GM18909 (cell line): ENCODE measurements at regions not wholly inside any gene's neighbourhood (a gene's known extent, or its start where the extent isn't known, plus 50 kb on each side); places are given as distances from the start of the nearest gene placed in this dataset.

ENCODE experiments used
- ATAC-seq: cut with Tn5 transposase; IDR thresholded peaks from one replicate; pipeline ENCODE4 v1.9.1; 2021; ENCODE audit warnings: mild to moderate bottlenecking; ENCODE audit not compliant: unreplicated experiment, poor library complexity

DNA sequence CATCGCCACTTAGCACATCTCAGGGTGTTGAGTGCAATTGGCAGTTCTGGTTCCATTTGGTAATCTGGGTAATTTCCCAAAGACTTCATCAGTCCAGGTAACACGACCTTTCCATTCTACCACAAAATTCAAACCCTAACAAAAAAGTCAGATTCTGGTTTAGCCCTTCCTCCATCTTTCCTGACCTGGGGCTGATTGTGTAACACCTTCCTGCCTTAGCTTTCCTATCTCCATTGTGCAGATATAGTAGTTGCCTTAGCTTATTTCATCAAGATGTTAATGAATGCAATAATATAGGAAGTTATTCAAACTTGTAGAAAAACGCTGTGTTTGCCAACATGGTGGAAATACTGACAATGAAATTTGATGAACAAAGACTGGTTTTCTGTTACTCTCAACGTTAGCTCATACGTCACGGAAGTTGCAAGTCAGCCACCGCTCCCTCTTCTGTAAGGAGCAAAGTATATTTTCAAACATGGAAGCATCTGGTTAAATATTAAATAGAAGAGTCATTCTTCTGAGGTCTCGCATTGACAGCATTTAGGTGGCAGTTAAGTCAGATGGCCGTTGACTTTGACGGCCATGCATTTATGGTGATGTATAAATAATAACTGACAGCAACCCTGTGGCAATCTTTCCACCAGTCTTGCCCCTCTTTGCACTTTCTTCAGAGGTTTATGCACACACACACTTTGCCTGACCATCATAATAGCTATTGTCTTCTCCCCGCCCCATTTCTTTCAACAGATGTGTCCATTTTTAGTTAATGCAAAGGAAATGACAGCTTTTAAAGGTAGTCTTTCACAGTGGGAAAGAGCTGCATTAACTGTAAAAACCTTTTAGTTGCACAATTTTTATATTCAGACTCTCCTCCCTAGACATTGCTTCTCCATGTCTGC lies 205.1 kb upstream of the BMPER start:
- ATAC-seq = no peak

DNA sequence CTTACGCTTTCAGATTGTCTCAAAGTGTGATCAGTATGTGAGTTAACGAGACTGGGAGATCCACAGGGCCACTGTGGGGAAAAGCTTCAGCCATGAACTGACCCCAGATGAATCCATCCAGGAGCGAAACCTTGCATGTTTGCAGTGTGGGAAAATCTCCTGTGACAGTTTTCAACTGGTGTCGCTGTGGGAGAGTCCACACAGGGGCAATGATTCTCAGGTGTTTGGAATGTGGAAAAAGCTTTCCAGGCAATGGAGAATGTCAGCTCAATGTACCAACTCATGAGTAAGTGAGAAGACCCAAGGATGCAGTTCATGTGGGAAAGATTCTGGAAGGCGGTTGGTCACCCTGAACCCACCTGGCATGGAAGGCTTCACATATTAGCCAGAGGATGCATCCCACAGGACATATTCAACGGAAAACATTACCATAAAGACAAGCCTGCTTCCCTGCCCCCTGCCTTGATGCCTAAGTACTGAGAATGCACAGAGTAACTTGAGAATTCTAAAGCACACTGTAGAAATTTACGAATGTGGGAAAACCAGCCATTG lies 204.1 kb upstream of the BMPER start:
- no peak for ATAC-seq

DNA sequence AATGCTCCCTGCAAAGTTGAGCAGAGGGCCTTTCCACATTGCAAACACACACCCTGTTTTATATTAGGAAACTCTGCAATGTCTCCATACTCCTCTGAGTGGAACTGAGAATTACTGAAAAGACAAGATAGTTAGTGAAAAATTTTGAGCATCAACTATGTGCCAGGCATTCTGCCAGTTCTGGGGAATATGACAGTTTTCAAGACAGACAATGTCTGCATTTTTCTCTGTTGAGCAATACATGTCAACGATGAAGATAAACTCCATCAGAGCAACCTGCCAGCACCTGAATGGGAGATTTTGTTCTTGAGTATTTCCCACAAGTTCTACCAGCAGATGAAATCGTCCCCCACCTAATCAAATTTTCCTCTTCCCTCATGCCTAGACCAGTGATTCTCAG lies 203.4 kb upstream of the BMPER start:
- no peak for ATAC-seq

DNA sequence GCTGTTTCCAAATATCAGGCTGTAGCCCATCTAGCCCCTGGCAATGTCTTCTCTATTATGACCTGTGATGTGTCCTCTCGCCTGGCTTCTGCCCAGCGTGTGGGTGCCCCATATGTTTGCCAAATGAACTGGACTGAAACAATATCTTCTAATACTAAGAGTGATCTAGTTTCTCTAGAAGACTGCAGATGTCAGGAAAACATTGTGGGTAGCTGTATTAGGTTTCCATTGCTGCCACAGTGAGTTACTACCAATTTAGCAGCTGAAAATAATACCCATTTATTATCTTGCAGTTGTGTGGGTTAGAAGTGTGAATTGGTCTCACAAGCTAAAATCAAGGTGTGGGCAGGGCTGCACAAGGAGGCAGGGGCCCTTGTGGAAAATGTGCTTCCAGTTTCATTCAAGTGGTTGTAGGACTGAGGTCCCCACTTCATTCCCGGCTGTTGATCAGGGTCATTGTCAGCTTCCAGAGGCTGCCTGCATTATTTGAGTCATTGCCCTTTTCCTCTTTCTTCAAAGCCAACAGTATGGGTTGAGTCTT lies 202.8 kb upstream of the BMPER start:
- ATAC-seq = no peak

DNA sequence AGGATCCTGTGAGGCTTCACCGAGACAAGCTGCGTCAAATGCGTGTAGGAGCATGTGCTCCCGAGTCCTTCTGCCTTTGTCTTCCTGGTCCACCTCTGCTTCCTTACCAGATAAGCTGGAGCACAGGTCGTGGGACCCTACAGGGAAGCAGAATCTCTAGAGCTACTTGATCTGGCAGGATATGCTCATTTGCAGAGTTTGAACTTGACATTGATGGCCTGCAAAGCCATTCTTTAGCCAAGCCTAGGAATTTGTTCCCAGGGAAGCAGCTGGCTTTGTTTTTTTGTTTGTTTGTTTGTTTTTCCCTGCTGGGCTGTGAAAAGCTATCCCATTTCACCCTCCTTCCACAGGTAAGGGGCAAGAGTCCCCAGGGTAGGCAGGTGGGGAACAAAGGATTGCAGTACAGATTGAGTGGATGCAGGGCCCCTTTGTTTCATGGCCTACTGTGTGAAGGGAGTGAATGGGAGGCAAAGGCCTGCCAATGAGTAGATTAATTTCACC lies 200.0 kb upstream of the BMPER start:
- no peak for ATAC-seq

DNA sequence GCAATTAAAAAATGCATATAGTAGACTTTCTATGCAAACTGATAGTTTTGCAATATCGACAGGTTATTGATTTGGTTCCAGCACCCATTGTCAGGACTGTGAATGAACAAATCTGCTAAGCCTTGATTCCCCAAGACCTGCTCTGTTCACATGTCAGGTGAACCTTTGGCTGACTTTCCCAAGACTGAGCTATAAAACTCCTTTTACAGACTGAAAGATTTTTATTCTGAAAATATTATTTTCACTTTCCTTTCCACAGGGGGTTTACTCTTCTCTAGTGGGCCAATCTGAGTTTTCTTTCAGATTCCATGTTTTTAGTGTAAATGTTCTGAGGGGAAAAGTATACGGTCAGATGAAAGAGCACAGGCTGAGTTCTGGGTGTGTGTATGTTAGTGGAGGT lies 199.2 kb upstream of the BMPER start:
- no peak for ATAC-seq

DNA sequence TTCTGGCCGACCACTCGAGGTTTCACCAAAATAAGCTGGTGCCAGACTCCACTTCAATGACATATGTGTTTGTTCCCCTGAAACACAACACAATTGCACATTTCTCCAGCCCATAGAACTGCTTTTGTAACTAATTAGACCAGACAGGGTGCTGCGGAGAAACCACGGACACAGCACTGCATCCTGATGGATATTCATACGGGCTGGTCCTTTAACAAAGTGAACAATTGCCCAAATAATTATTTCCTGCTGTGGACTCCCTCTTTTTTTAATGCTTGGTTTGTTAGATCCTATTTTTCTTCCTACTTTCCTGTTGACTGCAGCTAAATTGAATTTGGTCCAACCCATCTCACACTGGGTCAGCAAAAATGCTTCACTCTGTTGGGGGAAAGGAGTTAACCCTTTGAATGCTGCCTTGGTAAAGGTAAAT lies 198.6 kb upstream of the BMPER start:
- no peak for ATAC-seq

DNA sequence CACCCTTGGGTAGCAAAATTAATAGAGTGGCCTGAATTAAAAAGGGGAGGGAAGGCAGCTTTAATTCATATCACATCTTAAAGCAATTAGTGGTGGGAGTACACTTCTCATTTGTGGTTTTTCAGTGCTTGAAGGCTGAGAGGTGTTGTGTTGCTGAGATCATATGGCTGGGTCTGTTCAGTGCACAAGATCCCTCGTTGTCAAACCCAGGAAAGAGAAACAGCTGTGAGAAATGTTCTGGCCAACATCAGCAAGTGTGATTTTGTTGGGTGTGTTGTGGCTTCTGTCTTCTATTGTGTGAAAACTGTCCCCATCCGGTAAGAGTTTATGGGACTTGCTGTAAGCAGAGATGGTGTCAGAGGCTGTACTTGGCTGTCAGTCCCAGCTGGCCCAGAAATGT lies 197.9 kb upstream of the BMPER start:
- no peak for ATAC-seq

DNA sequence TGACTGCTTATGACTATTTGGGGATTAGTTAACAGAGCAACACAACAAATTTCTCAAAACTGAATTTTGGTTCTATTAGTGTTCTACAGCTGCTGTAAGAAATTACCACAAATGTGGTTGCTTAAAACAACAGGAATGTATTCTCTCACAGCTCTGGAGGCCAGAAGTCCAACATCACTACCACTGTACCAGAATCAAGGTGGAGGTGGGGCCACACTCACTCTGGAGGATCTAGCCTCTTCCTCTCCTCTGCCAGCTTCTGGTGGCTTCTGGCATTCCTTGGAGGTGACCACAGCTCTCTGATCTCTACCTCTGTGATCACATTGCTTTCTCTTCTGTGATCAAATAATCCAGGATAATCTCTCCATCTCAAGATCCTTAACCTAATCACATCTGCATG lies 194.7 kb upstream of the BMPER start:
- no peak for ATAC-seq

DNA sequence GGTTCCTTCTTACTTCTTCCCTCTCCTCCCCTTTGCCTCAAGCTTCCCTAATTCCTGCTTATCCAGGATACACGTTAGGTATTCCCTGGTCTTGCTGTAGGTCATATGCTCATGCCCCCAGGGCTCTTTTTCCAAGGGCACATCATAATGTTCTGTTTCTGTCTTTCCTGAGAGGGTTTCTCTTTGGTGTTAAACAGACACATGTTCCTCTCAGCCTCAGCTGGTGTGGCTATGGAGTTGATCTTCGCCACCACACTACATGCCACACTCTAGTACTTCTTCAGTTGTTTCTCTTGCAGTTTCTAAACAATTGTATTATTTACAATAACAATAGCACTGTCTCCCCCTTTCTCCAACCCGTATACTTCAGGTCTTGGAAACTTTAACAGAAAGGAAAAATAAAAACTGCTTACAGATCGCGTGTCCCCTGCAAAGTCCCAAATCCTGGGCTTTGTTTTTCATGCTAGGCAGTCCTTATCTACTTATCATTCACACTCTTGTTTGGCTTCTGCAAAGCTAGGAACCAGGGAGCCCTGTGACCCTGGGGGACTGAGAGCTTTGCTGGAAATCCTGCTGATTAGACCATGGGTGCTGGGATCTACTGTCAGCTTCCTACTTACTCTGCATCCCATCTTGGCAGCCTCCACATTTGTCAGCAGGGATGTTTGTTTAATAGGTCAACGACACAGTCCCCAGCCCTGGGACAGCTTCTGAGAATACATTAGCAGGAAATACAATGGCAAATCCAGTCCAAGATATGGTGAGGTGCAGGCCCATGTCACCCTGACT lies 193.9 kb upstream of the BMPER start:
- ATAC-seq = no peak

DNA sequence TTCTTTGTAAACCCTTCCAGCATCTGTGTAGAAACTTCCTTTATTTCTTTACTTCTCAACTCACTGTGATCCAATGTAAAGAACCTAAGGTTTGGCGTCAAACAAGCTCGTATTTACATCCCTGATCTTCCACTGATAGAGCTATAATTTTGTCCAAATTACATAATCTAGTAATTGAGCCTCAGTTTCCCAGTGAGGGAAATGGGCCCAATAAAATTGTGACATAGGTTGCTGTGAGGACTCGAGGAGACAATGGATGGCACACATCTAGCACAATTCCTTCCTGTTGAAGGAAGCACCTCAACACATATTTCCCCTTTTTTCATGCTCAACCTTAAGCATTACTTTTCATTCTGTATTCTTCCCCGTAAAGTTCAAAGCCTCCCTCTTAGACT lies 193.3 kb upstream of the BMPER start:
- no peak for ATAC-seq

DNA sequence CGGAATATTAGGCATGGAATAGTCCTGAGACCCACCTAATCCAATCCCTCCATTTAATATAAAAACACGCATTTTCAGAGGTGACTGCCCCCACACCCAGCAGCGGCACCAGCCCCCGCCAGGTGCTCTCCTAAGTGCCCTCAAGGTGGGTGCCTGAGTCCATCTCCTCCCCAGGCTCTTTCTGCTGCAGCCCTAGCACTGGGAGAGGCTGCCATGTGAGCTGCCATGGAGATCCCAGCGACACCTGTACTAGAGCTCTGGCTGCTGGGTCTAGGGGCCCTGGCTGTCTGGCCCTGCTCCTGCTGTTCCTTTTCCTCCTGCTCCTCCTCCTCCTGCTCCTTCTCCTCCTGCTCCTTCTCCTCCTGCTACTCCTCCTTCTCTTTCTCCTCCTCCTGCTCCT lies 191.1 kb upstream of the BMPER start:
- no peak for ATAC-seq

DNA sequence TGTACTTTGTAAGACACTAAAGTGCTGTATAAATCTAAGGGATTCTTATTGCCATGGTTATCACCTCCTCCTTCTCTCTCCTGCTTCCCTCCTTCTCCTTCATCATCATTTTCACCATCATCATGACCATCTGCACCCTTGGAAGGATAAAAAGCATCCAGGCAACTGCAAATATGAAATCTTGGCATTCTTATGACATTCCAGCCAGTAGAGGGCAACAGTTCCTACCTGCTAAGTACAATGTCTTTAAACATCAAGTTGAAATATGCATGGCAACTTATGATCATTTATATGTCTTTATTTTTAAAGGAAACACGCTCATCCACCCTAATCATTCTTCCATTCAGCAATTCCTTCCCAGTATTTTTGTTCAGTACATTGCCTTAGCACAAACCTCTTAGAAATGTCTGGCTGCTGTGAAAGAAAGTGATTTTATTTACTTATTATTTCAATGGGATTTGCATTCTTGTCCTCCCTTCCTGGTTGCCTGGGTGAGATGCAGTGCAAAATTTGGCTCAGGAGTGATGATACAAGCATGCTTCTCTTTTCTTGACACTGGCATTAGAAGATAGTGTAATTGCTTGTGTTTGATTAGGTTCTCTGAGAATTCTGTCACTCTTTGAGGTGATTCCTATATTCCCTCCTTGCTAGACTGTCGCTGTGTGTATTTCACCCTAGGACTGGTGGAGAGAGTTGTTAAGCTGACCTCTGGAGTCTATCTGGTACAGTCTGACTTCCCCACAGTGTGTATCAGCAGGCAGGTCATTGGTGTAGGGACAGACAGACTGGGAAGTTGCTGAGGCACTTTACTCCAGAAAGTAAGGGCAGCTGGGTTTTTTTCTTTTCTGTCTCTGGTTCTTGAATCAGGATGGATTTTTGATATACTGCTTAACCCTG lies 188.5 kb upstream of the BMPER start:
- ATAC-seq = no peak

DNA sequence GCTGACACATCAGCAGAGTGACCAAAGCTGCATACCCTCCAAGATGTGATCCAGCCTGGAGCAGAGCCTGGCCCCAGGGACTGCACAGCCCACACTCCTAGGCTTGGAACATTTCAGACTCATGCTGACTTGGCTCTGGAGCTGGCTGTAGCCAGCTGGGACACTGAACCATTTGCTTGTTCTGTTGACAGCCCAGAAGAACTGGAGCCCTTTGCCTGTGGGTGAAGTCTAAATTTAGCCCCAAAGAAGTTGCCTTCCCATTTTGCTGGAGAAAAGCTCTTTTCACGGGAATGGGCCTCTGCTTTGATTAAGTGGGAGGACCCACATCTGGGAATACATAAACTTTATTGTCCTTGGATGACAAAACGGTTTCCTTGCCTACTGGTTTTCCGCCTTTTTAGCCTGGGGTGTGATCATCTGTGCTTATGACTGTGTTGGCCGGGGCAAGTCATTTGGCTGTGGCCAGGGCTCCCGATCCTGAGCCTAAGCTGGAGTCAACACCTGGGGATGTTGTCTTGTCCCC lies 186.2 kb upstream of the BMPER start:
- ATAC-seq = no peak

DNA sequence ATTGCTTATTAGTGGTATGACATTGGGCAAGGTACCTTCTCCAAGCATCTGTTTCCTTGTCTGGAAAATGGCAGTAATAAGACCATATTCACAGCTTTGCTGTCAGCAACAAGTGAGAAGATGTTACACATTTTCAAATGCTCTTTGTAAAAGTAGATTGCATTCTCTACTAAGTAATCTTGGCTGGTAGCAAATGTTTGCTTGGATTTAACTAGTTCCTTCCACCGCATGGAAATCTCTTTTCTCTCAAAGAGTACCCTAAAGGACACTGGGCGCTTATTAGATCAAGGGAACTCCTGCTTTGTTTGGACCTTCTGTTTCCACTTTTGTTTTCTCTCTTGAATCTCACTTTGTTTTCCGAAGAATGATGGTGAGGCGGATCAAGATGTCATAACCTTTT lies 185.2 kb upstream of the BMPER start:
- no peak for ATAC-seq

DNA sequence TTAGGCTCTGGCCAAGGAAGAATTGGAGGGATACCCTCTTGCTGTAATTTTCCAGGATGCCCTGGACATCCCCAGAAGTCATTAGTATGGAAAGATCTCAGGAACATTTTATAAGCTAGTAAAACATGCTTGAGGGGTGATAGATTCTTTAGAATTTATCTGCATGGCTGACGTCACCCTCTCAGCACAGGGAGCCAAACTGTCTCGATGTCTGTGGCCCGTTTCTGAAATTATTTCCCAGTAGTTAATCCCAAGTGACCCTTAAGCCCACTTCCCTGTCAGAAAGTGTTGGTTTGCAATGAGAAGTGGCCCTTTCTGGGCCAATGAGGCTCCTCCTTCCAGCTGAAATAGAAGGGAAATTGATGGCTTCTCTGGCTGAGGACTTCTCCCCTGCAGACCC lies 184.5 kb upstream of the BMPER start:
- ATAC-seq = no peak

DNA sequence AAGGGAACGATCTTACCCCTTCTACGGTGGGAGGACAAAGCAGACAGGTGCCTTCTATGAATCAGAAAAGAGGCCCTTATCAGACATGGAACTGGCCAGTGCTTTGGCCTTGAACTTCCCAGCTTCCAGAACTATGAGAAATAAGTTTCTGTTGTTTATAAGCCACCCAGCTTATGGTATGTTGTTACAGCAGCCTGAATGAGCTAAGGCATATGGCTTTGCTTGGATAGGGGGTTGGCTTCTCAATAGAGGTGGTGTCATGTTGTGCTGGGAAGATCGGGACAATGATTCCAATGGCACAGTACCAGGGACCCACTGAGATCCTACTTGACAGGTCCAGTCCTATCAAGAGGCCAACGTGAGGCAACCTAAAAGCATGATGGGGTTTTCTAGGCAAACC lies 183.4 kb upstream of the BMPER start:
- ATAC-seq = no peak

DNA sequence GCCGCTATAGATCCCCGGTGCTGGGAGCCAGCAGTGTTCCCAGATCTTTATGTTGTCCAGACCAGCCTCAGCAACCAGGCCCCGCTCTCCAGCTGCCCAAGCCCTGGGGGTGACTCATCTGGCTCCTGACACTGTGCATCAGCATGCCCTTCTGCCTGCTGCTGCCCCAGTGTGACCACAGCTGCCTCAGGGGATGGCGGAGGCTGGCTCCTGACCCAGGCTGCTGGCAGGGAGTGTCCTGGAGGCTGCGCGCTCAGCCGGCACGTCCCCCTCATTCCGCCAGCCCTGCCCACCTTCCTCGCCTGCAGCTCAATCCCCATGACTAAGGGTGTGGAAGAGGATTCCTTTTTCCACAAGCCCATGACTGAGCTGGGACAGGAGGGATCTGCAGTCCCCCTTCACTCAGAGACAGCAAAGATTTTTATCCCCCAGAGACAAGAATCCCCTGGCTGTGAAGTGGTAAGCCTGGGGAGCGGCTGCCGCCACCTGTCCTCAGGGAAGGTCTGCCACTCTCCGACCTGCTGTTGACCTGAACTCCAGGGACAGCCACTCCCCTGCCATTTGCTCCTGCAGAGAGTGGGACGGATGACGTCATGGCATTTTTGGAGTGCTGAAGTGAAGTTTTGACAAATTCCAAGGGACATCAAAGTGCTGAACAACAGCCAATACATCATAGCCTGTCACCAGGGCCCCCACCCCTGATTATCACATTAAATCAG lies 182.8 kb upstream of the BMPER start:
- ATAC-seq = no peak

DNA sequence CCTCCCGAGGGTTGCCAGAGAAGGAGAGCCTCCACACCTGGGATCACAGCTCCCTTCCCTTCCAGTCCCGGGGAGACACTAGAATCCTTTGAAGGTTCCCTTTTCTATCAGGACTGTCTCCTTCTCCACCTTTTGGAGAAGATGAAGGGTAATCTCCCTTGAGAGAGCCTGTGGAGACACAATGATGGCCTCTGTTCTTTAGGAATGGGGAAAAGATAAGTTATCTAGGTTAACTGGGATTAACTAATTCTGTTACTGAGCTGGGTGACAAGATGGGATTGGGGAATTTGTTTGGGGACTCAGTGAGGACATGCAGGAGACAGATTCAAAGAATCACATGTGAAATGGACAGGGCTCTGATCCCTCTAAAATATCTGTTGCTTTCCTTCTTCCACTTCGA lies 181.1 kb upstream of the BMPER start:
- no peak for ATAC-seq
